Thoracic aorta (tissue), 2 donors: ENCODE measurements at regions not wholly inside any gene's neighbourhood (a gene's known extent, or its start where the extent isn't known, plus 50 kb on each side); places are given as distances from the start of the nearest gene placed in this dataset.

ENCODE experiments used
- ATAC-seq: fragments of 150-250 bp; one replicate; pipeline ENCODE4 v1.8.0; 2017; ENCODE audit warnings: low read depth; ENCODE audit not compliant: insufficient number of reproducible peaks, low FRiP score
- DNase-seq: peaks from one replicate; pipeline ENCODE4 v3.0.0-alpha.2; 2020; ENCODE audit warnings: low spot score
- H3K27ac ChIP-seq, 2 donors: fragments of 200-600 bp; sonication (generic); 1 replicate in 1 of 2; 2 replicates in 1 of 2; pipeline ENCODE4 v1.5.1; 2016; ENCODE audit warnings: mild to moderate bottlenecking in 2 of 2, moderate library complexity in 2 of 2
- H3K27me3 ChIP-seq: fragments of 200-600 bp; sonication (generic); replicated peaks from 2 replicates; pipeline ENCODE4 v1.6.0; 2016; ENCODE audit warnings: mild to moderate bottlenecking; ENCODE audit not compliant: insufficient read depth
- H3K36me3 ChIP-seq: fragments of 200-600 bp; sonication (generic); one replicate; pipeline ENCODE4 v1.5.1; 2016
- H3K4me1 ChIP-seq, 2 donors: fragments of 200-600 bp; sonication (generic); 1 replicate in 1 of 2; 2 replicates in 1 of 2; pipeline versions ENCODE4 v1.5.1 to v1.6.0; 2016; ENCODE audit warnings: low read depth in 2 of 2, mild to moderate bottlenecking in 1 of 2; ENCODE audit not compliant: control insufficient read depth in 1 of 2
- H3K4me3 ChIP-seq: fragments of 200-600 bp; sonication (generic); 2 replicates; pipeline ENCODE4 v1.5.1; 2016; ENCODE audit warnings: mild to moderate bottlenecking
- H3K9me3 ChIP-seq: fragments of 200-600 bp; sonication (generic); 2 replicates; pipeline ENCODE4 v1.5.1; 2016
- TF ChIP-seq, protein P1 (sequence below): fragments of 200-600 bp; sonication (generic); IDR thresholded peaks from one replicate; pipeline ENCODE4 v1.5.1; 2019; ENCODE audit warnings: antibody characterized with exemption

DNA sequence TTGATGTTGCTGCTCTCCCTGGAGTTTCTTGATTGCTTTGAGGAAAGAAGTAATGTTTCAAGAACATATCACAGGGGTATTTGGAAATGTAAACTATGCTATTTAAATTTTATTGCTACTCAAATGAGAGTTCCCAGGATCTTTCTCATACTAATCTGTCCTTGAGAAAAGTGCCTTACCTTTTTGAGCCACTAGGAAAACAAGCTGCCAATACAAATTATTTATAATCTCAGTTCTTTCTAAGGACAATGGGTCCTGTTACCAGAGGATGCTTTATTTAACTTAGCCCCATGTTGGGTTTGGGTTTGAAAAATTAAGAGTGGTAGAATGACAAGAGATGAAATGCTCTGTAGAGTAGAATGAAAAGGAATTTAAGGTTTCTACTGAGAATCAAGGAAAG lies 258.2 kb upstream of the PRKD1 start:
- Histone ChIP-seq H3K36me3 (no peaks in the 10 kb centered on the region), H3K4me1 (peaks cover 0 to 6% of the 10 kb centered on the region in 2 donors), H3K9me3 (no peaks in the 10 kb centered on the region), H3K27ac (no peak overlapping the region), H3K27me3 (no peaks in the 10 kb centered on the region), H3K4me3 (no peak overlapping the region)
- DNase-seq (no peak), ATAC-seq (no peak)
- TF ChIP-seq, protein P1, sequence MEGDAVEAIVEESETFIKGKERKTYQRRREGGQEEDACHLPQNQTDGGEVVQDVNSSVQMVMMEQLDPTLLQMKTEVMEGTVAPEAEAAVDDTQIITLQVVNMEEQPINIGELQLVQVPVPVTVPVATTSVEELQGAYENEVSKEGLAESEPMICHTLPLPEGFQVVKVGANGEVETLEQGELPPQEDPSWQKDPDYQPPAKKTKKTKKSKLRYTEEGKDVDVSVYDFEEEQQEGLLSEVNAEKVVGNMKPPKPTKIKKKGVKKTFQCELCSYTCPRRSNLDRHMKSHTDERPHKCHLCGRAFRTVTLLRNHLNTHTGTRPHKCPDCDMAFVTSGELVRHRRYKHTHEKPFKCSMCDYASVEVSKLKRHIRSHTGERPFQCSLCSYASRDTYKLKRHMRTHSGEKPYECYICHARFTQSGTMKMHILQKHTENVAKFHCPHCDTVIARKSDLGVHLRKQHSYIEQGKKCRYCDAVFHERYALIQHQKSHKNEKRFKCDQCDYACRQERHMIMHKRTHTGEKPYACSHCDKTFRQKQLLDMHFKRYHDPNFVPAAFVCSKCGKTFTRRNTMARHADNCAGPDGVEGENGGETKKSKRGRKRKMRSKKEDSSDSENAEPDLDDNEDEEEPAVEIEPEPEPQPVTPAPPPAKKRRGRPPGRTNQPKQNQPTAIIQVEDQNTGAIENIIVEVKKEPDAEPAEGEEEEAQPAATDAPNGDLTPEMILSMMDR: no peak

DNA sequence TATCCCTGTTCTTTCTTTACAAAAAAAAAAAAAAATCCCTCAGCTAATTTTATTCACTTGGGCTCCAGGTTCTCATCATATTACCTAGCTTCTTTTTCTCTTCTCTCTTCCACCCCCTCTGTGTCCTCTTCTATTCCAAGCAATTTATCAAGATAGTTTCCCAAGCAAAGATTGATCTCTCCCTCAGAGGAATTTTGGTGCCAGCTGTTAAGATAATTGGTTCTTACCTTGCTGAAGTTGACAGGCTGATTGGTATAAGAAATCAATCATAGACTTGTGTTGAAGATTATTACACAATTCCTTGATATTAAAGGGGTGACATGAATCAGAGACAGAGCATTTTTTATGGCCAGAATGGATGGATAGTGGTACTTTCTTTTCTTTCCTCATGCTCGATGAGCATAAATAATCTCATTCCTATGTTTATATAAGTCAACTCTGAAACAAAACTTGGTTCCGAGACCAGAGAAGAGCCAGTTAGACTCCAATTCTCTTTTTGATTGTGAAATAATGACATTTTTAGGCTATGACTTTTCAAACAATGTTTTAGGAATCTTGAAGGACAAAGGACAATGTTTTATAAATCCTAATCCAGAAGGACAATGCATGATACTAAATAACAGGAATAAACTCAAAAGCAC lies 264.1 kb upstream of the PRKD1 start:
- ATAC-seq: no peak

DNA sequence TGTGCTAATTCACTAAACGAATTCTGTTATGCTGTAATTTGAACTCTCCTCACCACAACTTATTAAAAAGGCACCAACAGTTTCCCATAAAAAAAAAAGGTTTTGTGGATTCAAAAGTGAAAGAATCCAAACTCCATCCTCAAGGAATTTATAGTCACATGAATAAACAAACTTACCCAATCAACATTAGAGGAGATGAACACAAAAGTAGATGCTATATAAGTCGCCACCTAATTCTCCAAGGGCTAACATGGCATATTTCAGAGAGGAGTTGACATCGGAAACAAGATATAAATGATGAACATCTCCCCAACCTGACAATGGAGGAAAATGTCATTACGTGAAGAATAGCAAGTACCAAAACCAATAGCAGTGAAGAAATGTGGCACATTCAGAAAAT lies 265.5 kb upstream of the PRKD1 start:
- Histone ChIP-seq H3K9me3 (no peaks in the 10 kb centered on the region), H3K4me3 (no peak overlapping the region), H3K4me1 (peaks cover 23 to 38% of the 10 kb centered on the region in 2 donors), H3K27me3 (no peaks in the 10 kb centered on the region), H3K36me3 (no peaks in the 10 kb centered on the region), H3K27ac (peak overlapping the region in 1 of 2 donors; percentile 83)
- TF ChIP-seq, protein P1: no peak
- ATAC-seq (no peak), DNase-seq (no peak)

More for the DNA sequence above, 264.1 kb upstream of the PRKD1 start:
- no peak overlapping the region for H3K27ac ChIP-seq
- H3K27me3 ChIP-seq: no peaks in the 10 kb centered on the region
- H3K36me3 ChIP-seq: no peaks in the 10 kb centered on the region
- H3K9me3 ChIP-seq: no peaks in the 10 kb centered on the region
- peaks cover 23 to 36% of the 10 kb centered on the region in 2 donors for H3K4me1 ChIP-seq
- DNase-seq: no peak
- TF ChIP-seq, protein P1: no peak
- H3K4me3 ChIP-seq: no peak overlapping the region

DNA sequence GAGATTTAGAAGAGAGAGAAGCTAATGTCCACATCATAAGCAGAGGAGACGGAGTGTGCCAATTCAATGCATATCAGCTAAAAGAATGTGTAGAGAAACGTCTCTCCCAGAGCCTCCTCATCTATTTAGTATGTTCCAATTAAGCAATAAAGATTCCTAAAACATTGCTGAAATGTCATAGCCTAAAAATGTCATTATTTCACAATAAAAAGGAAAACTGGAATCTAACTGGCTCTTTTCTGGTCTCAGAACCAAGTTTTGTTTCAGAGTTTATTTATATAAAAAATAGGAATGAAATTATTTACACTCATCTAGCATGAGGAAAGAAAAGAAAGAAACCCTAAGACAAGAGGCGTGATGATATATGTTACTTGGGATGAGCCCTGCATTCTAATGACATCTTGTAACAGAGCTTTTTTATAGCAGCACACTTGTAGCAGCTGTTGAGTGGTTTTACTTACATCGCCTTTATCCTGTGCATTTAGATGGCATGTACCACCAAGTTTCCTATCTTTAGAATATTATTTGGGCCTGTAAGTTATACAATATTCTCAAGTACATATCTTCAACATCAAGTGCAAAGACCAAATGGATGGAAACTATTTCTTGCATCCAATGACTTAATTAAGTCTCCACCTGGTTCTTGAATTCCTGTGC lies 266.3 kb upstream of the PRKD1 start:
- H3K27ac ChIP-seq: peak overlapping the region; percentile 83
- ATAC-seq: no peak
- H3K27me3 ChIP-seq: no peaks in the 10 kb centered on the region
- H3K4me3 ChIP-seq: peak overlapping the region; percentile 12
- no peaks in the 10 kb centered on the region for H3K9me3 ChIP-seq
- no peak for DNase-seq
- H3K4me1 ChIP-seq: peaks cover 23 to 38% of the 10 kb centered on the region in 2 donors
- TF ChIP-seq, protein P1: no peak
- H3K36me3 ChIP-seq: no peaks in the 10 kb centered on the region

DNA sequence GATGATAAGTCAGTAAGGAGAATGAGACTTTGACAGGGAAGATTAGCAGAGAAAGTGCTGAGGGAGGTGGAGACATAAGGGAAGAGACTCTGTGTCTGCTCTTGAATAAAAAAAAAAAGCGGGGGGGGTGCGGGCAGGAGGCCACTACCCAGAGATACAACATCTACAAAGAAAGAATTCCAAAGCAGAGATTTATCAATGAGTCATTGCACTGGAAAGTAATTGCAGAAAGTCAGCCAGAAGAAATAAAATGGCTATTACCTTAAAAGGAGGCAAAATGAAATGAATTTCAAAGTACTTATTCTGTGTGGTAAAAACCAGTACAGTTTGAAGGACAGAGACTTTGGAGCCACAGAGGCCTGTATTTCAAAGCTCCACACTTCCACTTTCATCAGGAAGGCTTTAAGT lies 267.1 kb upstream of the PRKD1 start:
- no peaks in the 10 kb centered on the region for H3K27me3 ChIP-seq
- DNase-seq: no peak
- ATAC-seq: peak; percentile 65
- H3K27ac ChIP-seq: peak overlapping the region; percentile 83
- H3K4me3 ChIP-seq: peak overlapping the region; percentile 12
- no peaks in the 10 kb centered on the region for H3K36me3 ChIP-seq
- TF ChIP-seq, protein P1: no peak
- H3K4me1 ChIP-seq: peaks cover 23 to 38% of the 10 kb centered on the region in 2 donors
- no peaks in the 10 kb centered on the region for H3K9me3 ChIP-seq
